HepG2 (cell line): ENCODE measurements at regions not wholly inside any gene's neighbourhood (a gene's known extent, or its start where the extent isn't known, plus 50 kb on each side); places are given as distances from the start of the nearest gene placed in this dataset.

Experiments
- ATAC-seq: fragments of 200-7000 bp; cut with Tn5 transposase; 3 replicates; pipeline ENCODE4 v1.9.1; 2020; ENCODE audit warnings: mild to moderate bottlenecking, moderate library complexity
- BruUV-seq: library from RNA; stranded (reverse); fragments of 400-500 nt; replicated peaks from 2 replicates; lab custom pipeline; 2021; lab: Mats Ljungman, UMichigan
- CTCF ChIA-PET: fragments of 300-600 bp; formaldehyde crosslinking; extraction: SDS; loops from one replicate; lab custom pipeline; 2021; ENCODE audit warnings: low total read pairs, inconsistent platforms, low intra/inter-chr PET ratio; lab: Yijun Ruan, JAX
- POLR2A ChIA-PET: fragments of 350-600 bp; sonication (Branson Sonifier 250); formaldehyde crosslinking; loops from one replicate; lab custom pipeline; 2020; ENCODE audit warnings: antibody characterized with exemption, inconsistent platforms; lab: Yijun Ruan, JAX
- DNase-seq: peaks from one replicate; pipeline ENCODE4 v3.0.0-alpha.2; 2015; ENCODE audit warnings: low spot score
- FAIRE-seq: peaks from 3 replicates; lab custom pipeline; 2011; peaks lifted over from hg19 to GRCh38; lab: Jason Lieb, UNC
- H2AFZ ChIP-seq: one replicate; pipeline ENCODE4 v1.6.1; 2011; ENCODE audit warnings: low read length, inconsistent platforms
- H3K27ac ChIP-seq: fragments of 300-600 bp; 3 replicates; pipeline ENCODE4 v1.8.0; 2011; ENCODE audit warnings: mixed run types, mild to moderate bottlenecking, mixed read lengths, low read length, inconsistent platforms; ENCODE audit not compliant: insufficient read depth; ENCODE audit errors: extremely low read length
- H3K27me3 ChIP-seq, 2 experiments: fragments of 200-600 bp in 1 of 2; 2 replicates in 1 of 2; 3 replicates in 1 of 2; pipeline versions ENCODE4 v1.6.0 to v1.8.0; 2011; ENCODE audit warnings: low read length in 2 of 2, mild to moderate bottlenecking in 2 of 2, moderate library complexity in 2 of 2, inconsistent platforms in 1 of 2; ENCODE audit not compliant: insufficient read depth in 2 of 2, control insufficient read depth in 1 of 2
- H3K36me3 ChIP-seq, 2 experiments: fragments of 200-600 bp in 1 of 2; replicated peaks in 1 of 2; 2 replicates in 1 of 2; 3 replicates in 1 of 2; pipeline versions ENCODE4 v1.5.1 to v1.8.0; 2011; ENCODE audit warnings: low read length in 2 of 2, inconsistent platforms in 1 of 2; ENCODE audit not compliant: insufficient read depth in 2 of 2, control insufficient read depth in 1 of 2
- H3K4me1 ChIP-seq: 2 replicates; pipeline ENCODE4 v1.5.1; 2012; ENCODE audit warnings: low read length, inconsistent platforms; ENCODE audit not compliant: insufficient read depth
- H3K4me2 ChIP-seq: 2 replicates; pipeline ENCODE4 v1.6.0; 2011; ENCODE audit warnings: low read depth, low read length, inconsistent platforms
- H3K4me3 ChIP-seq, 3 experiments: fragments of 200-600 bp in 1 of 3; sonication (generic), shearing (Covaris generic) in 1 of 3; replicated peaks in 1 of 3; 2 replicates each; pipeline ENCODE4 v1.5.1; 2011 to 2016; ENCODE audit warnings: low read length in 3 of 3, inconsistent platforms in 2 of 3, low read depth in 2 of 3, mild to moderate bottlenecking in 2 of 3, control low read depth in 1 of 3, mixed read lengths in 1 of 3; ENCODE audit not compliant: insufficient read depth in 1 of 3
- H3K79me2 ChIP-seq: one replicate; pipeline ENCODE4 v1.6.1; 2011; ENCODE audit warnings: low read length, inconsistent platforms; ENCODE audit not compliant: insufficient read depth
- H3K9ac ChIP-seq: 2 replicates; pipeline ENCODE4 v1.6.0; 2011; ENCODE audit warnings: mild to moderate bottlenecking, low read depth, low read length, inconsistent platforms; ENCODE audit not compliant: insufficient read depth
- H3K9me3 ChIP-seq: 2 replicates; pipeline ENCODE4 v1.5.1; 2012; ENCODE audit warnings: mild to moderate bottlenecking, low read length
- H4K20me1 ChIP-seq: 2 replicates; pipeline ENCODE4 v1.6.0; 2011; ENCODE audit warnings: inconsistent platforms, mild to moderate bottlenecking, low read length, moderate library complexity; ENCODE audit not compliant: insufficient read depth
- ATF7 ChIP-seq, 2 experiments: fragments of 450-650 bp in 1 of 2; sonication (generic) in 1 of 2; formaldehyde crosslinking in 1 of 2; IDR thresholded peaks; 2 replicates each; pipeline versions ENCODE4 v1.4.0 to v1.6.1; 2016 to 2020; ENCODE audit warnings: antibody characterized with exemption in 1 of 2, mild to moderate bottlenecking in 1 of 2, missing genetic modification reagents in 1 of 2
- GATAD2A ChIP-seq: IDR thresholded peaks from 2 replicates; pipeline ENCODE4 v1.6.1; 2016
- GLI4 ChIP-seq: sonication (generic); formaldehyde crosslinking; IDR thresholded peaks from 2 replicates; pipeline ENCODE4 v1.5.1; 2020; ENCODE audit warnings: missing genetic modification reagents, mild to moderate bottlenecking, moderate library complexity, borderline replicate concordance
- KDM6A ChIP-seq: IDR thresholded peaks from 2 replicates; pipeline ENCODE4 v1.6.1; 2016; ENCODE audit warnings: low read depth
- NFE2L1 ChIP-seq: sonication (generic); formaldehyde crosslinking; IDR thresholded peaks from 2 replicates; pipeline ENCODE4 v1.4.0; 2020; ENCODE audit warnings: missing genetic modification reagents, mild to moderate bottlenecking, borderline replicate concordance
- SP1 ChIP-seq, 2 experiments: fragments of 450-650 bp in 1 of 2; sonication (generic) in 1 of 2; formaldehyde crosslinking in 1 of 2; IDR thresholded peaks; 2 replicates each; pipeline versions ENCODE4 v1.4.0 to v1.6.1; 2016 to 2020; ENCODE audit warnings: missing genetic modification reagents in 1 of 2
- ZNF235 ChIP-seq: sonication (generic); formaldehyde crosslinking; IDR thresholded peaks from 2 replicates; pipeline ENCODE4 v1.8.1; 2023; ENCODE audit warnings: mild to moderate bottlenecking, missing genetic modification reagents, borderline replicate concordance
- ZNF34 ChIP-seq: sonication (generic); formaldehyde crosslinking; IDR thresholded peaks from 2 replicates; pipeline ENCODE4 v1.4.0; 2020; ENCODE audit warnings: mild to moderate bottlenecking, missing genetic modification reagents, borderline replicate concordance
- ZNF589 ChIP-seq: sonication (generic); formaldehyde crosslinking; conservative IDR thresholded peaks from 2 replicates; pipeline ENCODE4 v1.8.0; 2022; ENCODE audit warnings: mild to moderate bottlenecking, moderate library complexity, missing genetic modification reagents
- ZNF749 ChIP-seq: sonication (generic); formaldehyde crosslinking; IDR thresholded peaks from 2 replicates; pipeline ENCODE4 v1.8.0; 2022; ENCODE audit warnings: mild to moderate bottlenecking, missing genetic modification reagents, moderate library complexity, borderline replicate concordance
- ZNF850 ChIP-seq: sonication (generic); formaldehyde crosslinking; conservative IDR thresholded peaks from 2 replicates; pipeline ENCODE4 v1.9.0; 2021; ENCODE audit warnings: mild to moderate bottlenecking, missing genetic modification reagents
- ZZZ3 ChIP-seq: sonication (generic); formaldehyde crosslinking; IDR thresholded peaks from 2 replicates; pipeline ENCODE4 v1.4.0; 2020; ENCODE audit warnings: missing genetic modification reagents, mild to moderate bottlenecking, borderline replicate concordance
- WGBS: methylation state at CpG from one replicate; pipeline ENCODE4 v1.1.6; 2017; ENCODE audit warnings: low lambda C conversion rate; 5-methylcytosine and 5-hydroxymethylcytosine counted together
- in situ Hi-C: cut with HindIII; loops from 2 replicates; pipeline ENCODE4 v1.10.0; 2017; ENCODE audit warnings: low pct_unique_long_range_greater_than_20kb; ENCODE audit not compliant: extremely low pct_ligation_motif_present
- intact Hi-C: fragments of 100-400 bp; cut with micrococcal nuclease; formaldehyde crosslinking; loops from one replicate; pipeline ENCODE4 v1.10.0; 2022; ENCODE audit not compliant: unreplicated experiment
- TF ChIP-seq, protein P1 (sequence below): sonication (generic); formaldehyde crosslinking; IDR thresholded peaks from 2 replicates; pipeline ENCODE4 v1.5.0; 2020; ENCODE audit warnings: mild to moderate bottlenecking, missing genetic modification reagents
- TF ChIP-seq, protein P2 (sequence below): sonication (generic); formaldehyde crosslinking; IDR thresholded peaks from 2 replicates; pipeline ENCODE4 v1.4.0; 2020; ENCODE audit warnings: mild to moderate bottlenecking, missing genetic modification reagents
- TF ChIP-seq, protein P3 (sequence below): sonication (generic); formaldehyde crosslinking; IDR thresholded peaks from 2 replicates; pipeline ENCODE4 v1.9.0; 2021; ENCODE audit warnings: missing genetic modification reagents, borderline replicate concordance
- TF ChIP-seq, protein P4 (sequence below): sonication (generic); formaldehyde crosslinking; IDR thresholded peaks from 2 replicates; pipeline ENCODE4 v1.9.0; 2021; ENCODE audit warnings: missing genetic modification reagents, mild to moderate bottlenecking, borderline replicate concordance

DNA sequence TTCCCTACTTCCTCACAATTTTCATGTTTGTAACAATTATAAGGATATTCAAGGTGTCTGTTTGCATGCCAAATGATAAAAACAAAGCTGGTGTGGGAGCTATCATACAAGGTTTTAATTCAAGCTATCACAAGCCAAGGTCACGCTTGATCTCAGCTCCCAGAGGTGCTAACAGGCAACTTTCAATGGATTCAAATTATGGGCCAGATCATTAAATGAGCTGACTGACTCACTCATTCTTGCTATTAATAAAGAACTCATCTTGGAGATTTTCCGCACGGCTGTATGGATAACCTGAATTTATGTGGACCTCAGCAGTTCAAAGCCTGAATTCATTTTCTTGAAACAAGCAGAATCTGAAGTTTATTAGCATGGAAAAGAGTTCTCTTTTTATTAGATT is 267.3 kb upstream of the CDH6 start (continued):
- TF ChIP-seq, protein P1, sequence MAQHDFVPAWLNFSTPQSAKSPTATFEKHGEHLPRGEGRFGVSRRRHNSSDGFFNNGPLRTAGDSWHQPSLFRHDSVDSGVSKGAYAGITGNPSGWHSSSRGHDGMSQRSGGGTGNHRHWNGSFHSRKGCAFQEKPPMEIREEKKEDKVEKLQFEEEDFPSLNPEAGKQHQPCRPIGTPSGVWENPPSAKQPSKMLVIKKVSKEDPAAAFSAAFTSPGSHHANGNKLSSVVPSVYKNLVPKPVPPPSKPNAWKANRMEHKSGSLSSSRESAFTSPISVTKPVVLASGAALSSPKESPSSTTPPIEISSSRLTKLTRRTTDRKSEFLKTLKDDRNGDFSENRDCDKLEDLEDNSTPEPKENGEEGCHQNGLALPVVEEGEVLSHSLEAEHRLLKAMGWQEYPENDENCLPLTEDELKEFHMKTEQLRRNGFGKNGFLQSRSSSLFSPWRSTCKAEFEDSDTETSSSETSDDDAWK (CRISPR knock-in tag), result no peak
- TF ChIP-seq ZNF749 (CRISPR knock-in tag), result no peak

DNA sequence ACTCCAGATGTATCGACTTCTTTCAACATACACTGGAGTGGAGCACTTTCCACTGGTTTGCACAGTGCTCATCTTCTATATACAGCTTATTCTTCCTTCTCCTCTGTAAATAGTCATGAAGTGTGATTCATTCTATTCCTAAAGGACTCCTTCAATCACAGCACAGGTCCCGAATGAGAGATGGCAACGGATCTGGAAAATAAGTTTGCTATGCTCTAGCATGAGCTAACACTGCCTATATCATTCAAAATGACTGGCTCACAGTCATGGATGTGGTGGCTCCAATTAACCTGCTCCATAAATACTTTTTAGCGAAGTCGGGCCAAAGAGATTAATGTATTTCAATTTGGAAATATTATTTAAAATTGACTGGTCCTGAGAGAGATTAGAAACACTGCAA is 272.1 kb upstream of the CDH6 start:
- no peak for FAIRE-seq
- 4% methylated on average over 5 of the region's 5 CpGs for WGBS
- no peak overlapping the region for H2AFZ ChIP-seq
- H3K27ac ChIP-seq, result no peak overlapping the region
- no peaks in the 10 kb centered on the region for H3K79me2 ChIP-seq
- CTCF ChIA-PET, result no interaction called here
- intact Hi-C loops (no loop called here), in situ Hi-C loops (no loop called here)
- no peak overlapping the region for H3K4me3 ChIP-seq
- ATAC-seq, result no peak
- DNase-seq, result no peak
- H4K20me1 ChIP-seq, result no peaks in the 10 kb centered on the region
- H3K9ac ChIP-seq, result no peak overlapping the region
- no TSS peak for BruUV-seq
- H3K4me2 ChIP-seq, result no peak overlapping the region
- H3K9me3 ChIP-seq, result no peaks in the 10 kb centered on the region
- POLR2A ChIA-PET, result no interaction called here
- TF ChIP-seq NFE2L1 (CRISPR knock-in tag) (no peak), KDM6A (CRISPR knock-in tag) (no peak), SP1 (IDR thresholded peaks at IDR 0.05) (no peak), SP1 (CRISPR knock-in tag; IDR thresholded peaks at IDR 0.05) (no peak), GLI4 (no peak), ZZZ3 (no peak), ZNF235 (no peak), GATAD2A (CRISPR knock-in tag) (no peak), ZNF850 (CRISPR knock-in tag) (no peak), ZNF34 (no peak), ATF7 (IDR thresholded peaks at IDR 0.05) (no peak), ATF7 (CRISPR knock-in tag; IDR thresholded peaks at IDR 0.05) (no peak), ZNF589 (CRISPR knock-in tag) (no peak)
- TF ChIP-seq, protein P2, sequence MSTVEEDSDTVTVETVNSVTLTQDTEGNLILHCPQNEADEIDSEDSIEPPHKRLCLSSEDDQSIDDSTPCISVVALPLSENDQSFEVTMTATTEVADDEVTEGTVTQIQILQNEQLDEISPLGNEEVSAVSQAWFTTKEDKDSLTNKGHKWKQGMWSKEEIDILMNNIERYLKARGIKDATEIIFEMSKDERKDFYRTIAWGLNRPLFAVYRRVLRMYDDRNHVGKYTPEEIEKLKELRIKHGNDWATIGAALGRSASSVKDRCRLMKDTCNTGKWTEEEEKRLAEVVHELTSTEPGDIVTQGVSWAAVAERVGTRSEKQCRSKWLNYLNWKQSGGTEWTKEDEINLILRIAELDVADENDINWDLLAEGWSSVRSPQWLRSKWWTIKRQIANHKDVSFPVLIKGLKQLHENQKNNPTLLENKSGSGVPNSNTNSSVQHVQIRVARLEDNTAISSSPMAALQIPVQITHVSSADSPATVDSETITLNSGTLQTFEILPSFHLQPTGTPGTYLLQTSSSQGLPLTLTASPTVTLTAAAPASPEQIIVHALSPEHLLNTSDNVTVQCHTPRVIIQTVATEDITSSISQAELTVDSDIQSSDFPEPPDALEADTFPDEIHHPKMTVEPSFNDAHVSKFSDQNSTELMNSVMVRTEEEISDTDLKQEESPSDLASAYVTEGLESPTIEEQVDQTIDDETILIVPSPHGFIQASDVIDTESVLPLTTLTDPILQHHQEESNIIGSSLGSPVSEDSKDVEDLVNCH (CRISPR knock-in tag), result no peak
- TF ChIP-seq, protein P3, sequence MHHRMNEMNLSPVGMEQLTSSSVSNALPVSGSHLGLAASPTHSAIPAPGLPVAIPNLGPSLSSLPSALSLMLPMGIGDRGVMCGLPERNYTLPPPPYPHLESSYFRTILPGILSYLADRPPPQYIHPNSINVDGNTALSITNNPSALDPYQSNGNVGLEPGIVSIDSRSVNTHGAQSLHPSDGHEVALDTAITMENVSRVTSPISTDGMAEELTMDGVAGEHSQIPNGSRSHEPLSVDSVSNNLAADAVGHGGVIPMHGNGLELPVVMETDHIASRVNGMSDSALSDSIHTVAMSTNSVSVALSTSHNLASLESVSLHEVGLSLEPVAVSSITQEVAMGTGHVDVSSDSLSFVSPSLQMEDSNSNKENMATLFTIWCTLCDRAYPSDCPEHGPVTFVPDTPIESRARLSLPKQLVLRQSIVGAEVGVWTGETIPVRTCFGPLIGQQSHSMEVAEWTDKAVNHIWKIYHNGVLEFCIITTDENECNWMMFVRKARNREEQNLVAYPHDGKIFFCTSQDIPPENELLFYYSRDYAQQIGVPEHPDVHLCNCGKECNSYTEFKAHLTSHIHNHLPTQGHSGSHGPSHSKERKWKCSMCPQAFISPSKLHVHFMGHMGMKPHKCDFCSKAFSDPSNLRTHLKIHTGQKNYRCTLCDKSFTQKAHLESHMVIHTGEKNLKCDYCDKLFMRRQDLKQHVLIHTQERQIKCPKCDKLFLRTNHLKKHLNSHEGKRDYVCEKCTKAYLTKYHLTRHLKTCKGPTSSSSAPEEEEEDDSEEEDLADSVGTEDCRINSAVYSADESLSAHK (CRISPR knock-in tag), result no peak
- TF ChIP-seq, protein P4, sequence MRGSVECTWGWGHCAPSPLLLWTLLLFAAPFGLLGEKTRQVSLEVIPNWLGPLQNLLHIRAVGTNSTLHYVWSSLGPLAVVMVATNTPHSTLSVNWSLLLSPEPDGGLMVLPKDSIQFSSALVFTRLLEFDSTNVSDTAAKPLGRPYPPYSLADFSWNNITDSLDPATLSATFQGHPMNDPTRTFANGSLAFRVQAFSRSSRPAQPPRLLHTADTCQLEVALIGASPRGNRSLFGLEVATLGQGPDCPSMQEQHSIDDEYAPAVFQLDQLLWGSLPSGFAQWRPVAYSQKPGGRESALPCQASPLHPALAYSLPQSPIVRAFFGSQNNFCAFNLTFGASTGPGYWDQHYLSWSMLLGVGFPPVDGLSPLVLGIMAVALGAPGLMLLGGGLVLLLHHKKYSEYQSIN (CRISPR knock-in tag), result no peak
- TF ChIP-seq, all 625 proteins: peak for 0
- H3K27me3 ChIP-seq, result no peaks in the 10 kb centered on the region
- H3K4me1 ChIP-seq, result no peaks in the 10 kb centered on the region
- no peaks in the 10 kb centered on the region for H3K36me3 ChIP-seq
